ENCODE measurements at regions not wholly inside any gene's neighbourhood (a gene's known extent, or its start where the extent isn't known, plus 50 kb on each side); places are given as distances from the start of the nearest gene placed in this dataset.
"Not testable (repeated sequence)": the region's sequence is repeated elsewhere in the genome, so short reads cannot be mapped to it uniquely, and the experiment has no call there.

- no peak overlapping the region for H3K4me3 Mint-ChIP-seq (ENCODE audit: unreplicated experiment)
- no peaks in the 10 kb centered on the region for H3K9me3 Mint-ChIP-seq (ENCODE audit: unreplicated experiment)
- ChIA-PET CTCF (interaction anchor here (0.6 kb wide), 1 partner anchor 8 kb away, joined by 3 read pairs; no protein-coding TSS in a partner anchor), POLR2A (no interaction called here)
- no peak for DNase-seq (ENCODE audit: unreplicated experiment)
- H3K27ac Mint-ChIP-seq (ENCODE audit: low read depth, unreplicated experiment), result no peak overlapping the region
- TF ChIP-seq CTCF (IDR thresholded peaks at IDR 0.05; ENCODE audit: unreplicated experiment), result no peak
- no peaks in the 10 kb centered on the region for H3K36me3 Mint-ChIP-seq (ENCODE audit: insufficient read depth, unreplicated experiment)
- intact Hi-C loops (cut with micrococcal nuclease), result no loop called here
- no peaks in the 10 kb centered on the region for H3K4me1 Mint-ChIP-seq (ENCODE audit: insufficient read depth, unreplicated experiment)
- H3K27me3 Mint-ChIP-seq (ENCODE audit: insufficient read depth, unreplicated experiment), result no peaks in the 10 kb centered on the region
- no TSS peak for BruUV-seq (replicated peaks)
These were observed 1281.2 kb upstream of the NUDT12 start for GRCh38 chr5:104843822-104844221.

- no peak for TF ChIP-seq CTCF (IDR thresholded peaks at IDR 0.05; ENCODE audit: unreplicated experiment)
- no peak overlapping the region for H3K27ac Mint-ChIP-seq (ENCODE audit: low read depth, unreplicated experiment)
- CTCF ChIA-PET, result no interaction called here
- BruUV-seq (replicated peaks), result no TSS peak
- intact Hi-C loops (cut with micrococcal nuclease), result no loop called here
- H3K4me3 Mint-ChIP-seq (ENCODE audit: unreplicated experiment), result no peak overlapping the region
- POLR2A ChIA-PET, result no interaction called here
- peaks cover 8% of the 10 kb centered on the region for H3K9me3 Mint-ChIP-seq (ENCODE audit: unreplicated experiment)
- no peak for DNase-seq (ENCODE audit: unreplicated experiment)
- H3K27me3 Mint-ChIP-seq (ENCODE audit: insufficient read depth, unreplicated experiment), result no peaks in the 10 kb centered on the region
- H3K36me3 Mint-ChIP-seq (ENCODE audit: insufficient read depth, unreplicated experiment), result no peaks in the 10 kb centered on the region
- no peaks in the 10 kb centered on the region for H3K4me1 Mint-ChIP-seq (ENCODE audit: insufficient read depth, unreplicated experiment)
These were observed 1277.7 kb upstream of the NUDT12 start for GRCh38 chr5:104840284-104840683.

- H3K36me3 Mint-ChIP-seq (ENCODE audit: insufficient read depth, unreplicated experiment); CTCF ChIA-PET; H3K27me3 Mint-ChIP-seq (ENCODE audit: insufficient read depth, unreplicated experiment); H3K4me1 Mint-ChIP-seq (ENCODE audit: insufficient read depth, unreplicated experiment); POLR2A ChIA-PET; DNase-seq (ENCODE audit: unreplicated experiment); H3K4me3 Mint-ChIP-seq (ENCODE audit: unreplicated experiment); BruUV-seq (replicated peaks); intact Hi-C loops (cut with micrococcal nuclease); H3K27ac Mint-ChIP-seq (ENCODE audit: low read depth, unreplicated experiment): not testable (repeated sequence)
- peaks cover 15% of the 10 kb centered on the region for H3K9me3 Mint-ChIP-seq (ENCODE audit: unreplicated experiment)
These were observed 1268.9 kb upstream of the NUDT12 start for GRCh38 chr5:104831515-104831914.

- no peak overlapping the region for H3K27ac Mint-ChIP-seq (ENCODE audit: low read depth, unreplicated experiment)
- no peak overlapping the region for H3K4me3 Mint-ChIP-seq (ENCODE audit: unreplicated experiment)
- TF ChIP-seq CTCF (IDR thresholded peaks at IDR 0.05; ENCODE audit: unreplicated experiment), result no peak
- no peaks in the 10 kb centered on the region for H3K4me1 Mint-ChIP-seq (ENCODE audit: insufficient read depth, unreplicated experiment)
- BruUV-seq (replicated peaks), result no TSS peak
- no peaks in the 10 kb centered on the region for H3K36me3 Mint-ChIP-seq (ENCODE audit: insufficient read depth, unreplicated experiment)
- intact Hi-C loops (cut with micrococcal nuclease), result no loop called here
- no peaks in the 10 kb centered on the region for H3K9me3 Mint-ChIP-seq (ENCODE audit: unreplicated experiment)
- POLR2A ChIA-PET, result no interaction called here
- CTCF ChIA-PET, result no interaction called here
- no peak for DNase-seq (ENCODE audit: unreplicated experiment)
- no peaks in the 10 kb centered on the region for H3K27me3 Mint-ChIP-seq (ENCODE audit: insufficient read depth, unreplicated experiment)
These were observed 1259.0 kb upstream of the NUDT12 start for GRCh38 chr5:104821606-104822005.

GRCh38 chr5:104817127-104817526 is 1254.5 kb upstream of the NUDT12 start:
- Mint-ChIP-seq H3K4me1 (ENCODE audit: insufficient read depth, unreplicated experiment) (no peaks in the 10 kb centered on the region), H3K27ac (ENCODE audit: low read depth, unreplicated experiment) (no peak overlapping the region), H3K36me3 (ENCODE audit: insufficient read depth, unreplicated experiment) (no peaks in the 10 kb centered on the region), H3K27me3 (ENCODE audit: insufficient read depth, unreplicated experiment) (no peaks in the 10 kb centered on the region), H3K4me3 (ENCODE audit: unreplicated experiment) (no peak overlapping the region), H3K9me3 (ENCODE audit: unreplicated experiment) (no peaks in the 10 kb centered on the region)
- ChIA-PET CTCF (interaction anchor here (0.7 kb wide), 2 partner anchors 43 to 733 kb away, joined by 3 read pairs; no protein-coding TSS in a partner anchor), POLR2A (no interaction called here)
- DNase-seq (ENCODE audit: unreplicated experiment), result no peak
- BruUV-seq (replicated peaks), result no TSS peak
- TF ChIP-seq CTCF (IDR thresholded peaks at IDR 0.05; ENCODE audit: unreplicated experiment), result no peak
- intact Hi-C loops (cut with micrococcal nuclease), result no loop called here

Data from MCF 10A (cell line).